AG04450 (cell line): ENCODE measurements at regions not wholly inside any gene's neighbourhood (a gene's known extent, or its start where the extent isn't known, plus 50 kb on each side); places are given as distances from the start of the nearest gene placed in this dataset.

Source experiments
- CTCF ChIA-PET: fragments of 300-600, 350-600 bp; formaldehyde crosslinking; extraction: SDS; loops from one replicate; lab custom pipeline; 2022; ENCODE audit warnings: antibody characterized with exemption, inconsistent platforms; lab: Charles Lee
- POLR2A ChIA-PET: fragments of 350-600 bp; formaldehyde crosslinking; extraction: SDS; loops from one replicate; lab custom pipeline; 2021; ENCODE audit warnings: antibody characterized with exemption, inconsistent platforms; lab: Yijun Ruan, JAX
- DNase-seq: peaks from one replicate; pipeline ENCODE4 v3.0.0-alpha.2; 2011; ENCODE audit warnings: low read depth, low spot score
- H3K27ac ChIP-seq: one replicate; pipeline ENCODE4 v1.5.1; 2012; ENCODE audit warnings: low read depth, low read length, control low read depth
- H3K27me3 ChIP-seq: one replicate; pipeline ENCODE4 v1.6.0; 2012; ENCODE audit warnings: low read length; ENCODE audit not compliant: control insufficient read depth, insufficient read depth
- H3K4me3 ChIP-seq: 2 replicates; pipeline ENCODE4 v1.5.1; 2011; ENCODE audit warnings: mild to moderate bottlenecking, low read depth, low read length, control low read depth
- H3K9me3 ChIP-seq: 2 replicates; pipeline ENCODE4 v1.5.1; 2012; ENCODE audit warnings: low read length; ENCODE audit not compliant: control insufficient read depth, insufficient read depth
- CTCF ChIP-seq: IDR thresholded peaks from 2 replicates; pipeline ENCODE4 v1.5.1; 2011; ENCODE audit warnings: low read depth, low read length, control low read depth, inconsistent platforms

- ChIA-PET POLR2A (no interaction called here), CTCF (no interaction called here)
- no peak for TF ChIP-seq CTCF
- DNase-seq, result no peak
- Histone ChIP-seq H3K27ac (no peak overlapping the region), H3K9me3 (no peaks in the 10 kb centered on the region), H3K4me3 (no peak overlapping the region), H3K27me3 (no peaks in the 10 kb centered on the region)
Observed at GRCh38 chr7:115102738-115103137, 180.8 kb downstream of the MDFIC start.

DNA sequence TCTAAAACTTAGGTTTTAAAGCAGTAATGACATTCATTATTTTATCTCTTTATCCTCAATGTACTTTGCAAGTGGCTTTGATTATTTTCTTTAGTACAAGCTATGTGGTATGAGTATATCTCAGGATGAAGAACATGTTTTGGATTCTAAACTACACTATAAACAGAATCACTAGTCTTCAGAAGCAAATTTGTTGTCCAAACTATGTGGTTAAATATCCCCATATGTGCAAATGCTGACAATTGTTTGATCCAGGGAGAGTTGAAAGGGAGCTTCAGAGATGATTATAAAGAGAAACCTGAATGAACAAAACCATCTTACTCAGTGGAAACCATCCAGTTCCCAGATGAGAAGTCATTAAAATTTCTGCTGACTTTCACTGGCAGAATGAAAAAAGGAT is 179.3 kb downstream of the MDFIC start:
- POLR2A ChIA-PET, result no interaction called here
- DNase-seq, result no peak

DNA sequence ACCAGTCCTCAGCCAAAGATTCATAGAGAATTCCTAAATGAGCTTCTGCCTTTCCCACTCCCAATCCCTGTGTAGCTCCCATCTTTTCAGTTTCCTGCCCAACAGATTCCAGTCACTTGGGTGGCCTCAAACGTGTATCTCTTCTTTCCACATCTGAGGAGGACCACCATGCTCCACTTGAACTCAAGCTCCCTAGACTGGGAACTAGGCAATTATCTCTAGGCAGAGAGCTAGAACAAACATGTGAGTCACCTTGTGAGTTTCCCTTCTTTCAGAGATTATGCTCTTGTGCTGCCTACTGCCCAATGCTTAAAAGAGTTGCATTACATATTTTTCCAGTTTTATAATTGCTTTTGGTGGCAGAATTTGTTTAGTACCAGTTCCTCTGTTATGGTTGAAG is 178.0 kb downstream of the MDFIC start:
- DNase-seq, result peak; percentile 26

More for the DNA sequence above, 179.3 kb downstream of the MDFIC start:
- H3K27me3 ChIP-seq, result no peaks in the 10 kb centered on the region
- no peaks in the 10 kb centered on the region for H3K9me3 ChIP-seq
- CTCF ChIA-PET, result interaction anchor here (1.1 to 1.3 kb wide), 2 partner anchors 235 to 579 kb away, joined by 3 to 4 read pairs; no protein-coding TSS in a partner anchor
- no peak overlapping the region for H3K27ac ChIP-seq
- H3K4me3 ChIP-seq, result no peak overlapping the region
- TF ChIP-seq CTCF, result no peak

GRCh38 chr7:115097175-115097671 is 175.3 kb downstream of the MDFIC start:
- ChIA-PET POLR2A (no interaction called here), CTCF (interaction anchor here (1.5 kb wide), 1 partner anchor 9 kb away, joined by 3 read pairs; no protein-coding TSS in a partner anchor)
- Histone ChIP-seq H3K9me3 (no peaks in the 10 kb centered on the region), H3K27me3 (no peaks in the 10 kb centered on the region), H3K4me3 (no peak overlapping the region), H3K27ac (peak overlapping the region; percentile 35)
- DNase-seq, result peak; percentile 49
- no peak for TF ChIP-seq CTCF

More for the DNA sequence above, 178.0 kb downstream of the MDFIC start:
- ChIA-PET CTCF (interaction anchor here (0.6 to 1.3 kb wide), 3 partner anchors 62 to 609 kb away, joined by 3 to 4 read pairs (median 3); no protein-coding TSS in a partner anchor), POLR2A (no interaction called here)
- Histone ChIP-seq H3K4me3 (no peak overlapping the region), H3K27me3 (no peaks in the 10 kb centered on the region), H3K27ac (no peak overlapping the region), H3K9me3 (no peaks in the 10 kb centered on the region)
- no peak for TF ChIP-seq CTCF

DNA sequence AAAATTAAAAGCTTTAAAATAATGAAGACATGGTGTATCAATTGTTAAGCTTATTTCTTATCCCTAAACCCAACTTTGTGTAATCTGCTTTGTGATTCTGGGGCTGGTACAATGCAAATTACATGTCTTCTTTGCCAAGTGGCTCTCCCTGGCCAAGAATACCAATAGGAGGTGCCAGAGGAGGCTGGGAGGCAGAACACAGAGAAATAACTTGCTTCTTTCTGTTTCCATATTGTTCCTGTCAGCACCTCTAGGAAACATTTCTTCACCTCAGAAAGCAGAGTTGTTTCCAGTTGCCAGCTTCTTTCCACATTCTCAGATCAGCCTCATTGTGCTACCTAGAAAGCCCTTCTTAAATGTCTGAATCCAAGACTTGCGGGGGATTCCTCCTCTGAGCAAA is 174.4 kb downstream of the MDFIC start:
- ChIA-PET CTCF (no interaction called here), POLR2A (interaction anchor here (0.6 kb wide), 1 partner anchor 136 kb away, joined by 3 read pairs; no protein-coding TSS in a partner anchor)
- Histone ChIP-seq H3K27me3 (no peaks in the 10 kb centered on the region), H3K9me3 (no peaks in the 10 kb centered on the region), H3K27ac (no peak overlapping the region), H3K4me3 (no peak overlapping the region)
- DNase-seq, result no peak
- TF ChIP-seq CTCF, result no peak
